DOHH2 (cell line): ENCODE measurements at regions not wholly inside any gene's neighbourhood (a gene's known extent, or its start where the extent isn't known, plus 50 kb on each side); places are given as distances from the start of the nearest gene placed in this dataset.

Source experiments
- EZH2phosphoT487 ChIP-seq: fragments of 200-600 bp; sonication (generic); IDR thresholded peaks from 2 replicates; pipeline ENCODE4 v1.6.1; 2017; ENCODE audit warnings: borderline replicate concordance, mild to moderate bottlenecking, antibody characterized with exemption, low read length, moderate library complexity, mixed read lengths
- TF ChIP-seq, protein P1 (sequence below): fragments of 200-600 bp; sonication (generic); IDR thresholded peaks from one replicate; pipeline ENCODE4 v1.5.1; 2014; ENCODE audit warnings: antibody characterized with exemption, mild to moderate bottlenecking, low read depth, low read length; ENCODE audit not compliant: poor library complexity, severe bottlenecking

DNA sequence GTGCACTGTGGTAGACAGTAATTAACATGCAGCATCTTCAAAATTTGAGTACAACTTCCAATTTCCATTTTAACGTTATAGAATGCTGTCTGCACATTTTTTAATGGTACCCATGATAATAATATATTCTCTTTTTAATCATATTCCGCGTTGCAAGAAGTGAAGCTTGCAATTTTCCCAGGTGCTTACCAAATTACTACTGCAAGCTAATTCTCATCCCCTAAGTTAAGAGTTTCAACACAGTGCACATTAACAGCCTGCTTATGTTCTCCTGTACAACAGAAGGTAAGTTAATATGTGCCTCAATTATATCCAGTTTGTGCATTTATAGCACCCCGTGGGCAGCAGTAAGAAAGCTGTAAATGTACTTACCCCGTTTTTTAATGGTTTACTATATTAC, 132.9 kb downstream of the CBLN2 start:
- no peak for TF ChIP-seq EZH2phosphoT487
- TF ChIP-seq, protein P1, sequence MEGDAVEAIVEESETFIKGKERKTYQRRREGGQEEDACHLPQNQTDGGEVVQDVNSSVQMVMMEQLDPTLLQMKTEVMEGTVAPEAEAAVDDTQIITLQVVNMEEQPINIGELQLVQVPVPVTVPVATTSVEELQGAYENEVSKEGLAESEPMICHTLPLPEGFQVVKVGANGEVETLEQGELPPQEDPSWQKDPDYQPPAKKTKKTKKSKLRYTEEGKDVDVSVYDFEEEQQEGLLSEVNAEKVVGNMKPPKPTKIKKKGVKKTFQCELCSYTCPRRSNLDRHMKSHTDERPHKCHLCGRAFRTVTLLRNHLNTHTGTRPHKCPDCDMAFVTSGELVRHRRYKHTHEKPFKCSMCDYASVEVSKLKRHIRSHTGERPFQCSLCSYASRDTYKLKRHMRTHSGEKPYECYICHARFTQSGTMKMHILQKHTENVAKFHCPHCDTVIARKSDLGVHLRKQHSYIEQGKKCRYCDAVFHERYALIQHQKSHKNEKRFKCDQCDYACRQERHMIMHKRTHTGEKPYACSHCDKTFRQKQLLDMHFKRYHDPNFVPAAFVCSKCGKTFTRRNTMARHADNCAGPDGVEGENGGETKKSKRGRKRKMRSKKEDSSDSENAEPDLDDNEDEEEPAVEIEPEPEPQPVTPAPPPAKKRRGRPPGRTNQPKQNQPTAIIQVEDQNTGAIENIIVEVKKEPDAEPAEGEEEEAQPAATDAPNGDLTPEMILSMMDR, result no peak
